Caco-2 (cell line): ENCODE measurements at regions not wholly inside any gene's neighbourhood (a gene's known extent, or its start where the extent isn't known, plus 50 kb on each side); places are given as distances from the start of the nearest gene placed in this dataset.
"Not testable (repeated sequence)": the region's sequence is repeated elsewhere in the genome, so short reads cannot be mapped to it uniquely, and the experiment has no call there.

ENCODE experiments used
- BruUV-seq: library from RNA; stranded (reverse); fragments of 400-500 nt; replicated peaks from 2 replicates; lab custom pipeline; 2021; lab: Mats Ljungman, UMichigan
- CTCF ChIA-PET: fragments of 300-600 bp; sonication (Branson Sonifier 250); formaldehyde crosslinking; loops from one replicate; lab custom pipeline; 2022; ENCODE audit warnings: antibody characterized with exemption; lab: Charles Lee
- POLR2A ChIA-PET: fragments of 300-600 bp; sonication (Branson Sonifier 250); formaldehyde crosslinking; loops from one replicate; lab custom pipeline; 2022; ENCODE audit warnings: antibody characterized with exemption; lab: Charles Lee
- DNase-seq, 2 experiments: peaks; one replicate each; pipeline versions ENCODE4 v3.0.0 to v3.0.0-alpha.2; 2020 to 2022
- H3K27me3 ChIP-seq: replicated peaks from 2 replicates; pipeline ENCODE4 v1.6.0; 2011; ENCODE audit warnings: low read length; ENCODE audit not compliant: control insufficient read depth, insufficient read depth
- H3K36me3 ChIP-seq: 2 replicates; pipeline ENCODE4 v1.5.1; 2011; ENCODE audit warnings: low read length; ENCODE audit not compliant: control insufficient read depth, insufficient read depth
- H3K4me1 ChIP-seq: fragments of 250-450 bp; sonication (Bioruptor Pico); 2 replicates; pipeline ENCODE4 v1.5.1; 2020; ENCODE audit warnings: mild to moderate bottlenecking
- H3K4me3 ChIP-seq: 2 replicates; pipeline ENCODE4 v1.5.1; 2011; ENCODE audit warnings: low read depth, mild to moderate bottlenecking, control low read depth, low read length
- H3K9me3 ChIP-seq: fragments of 250-450 bp; sonication (Bioruptor Pico); 2 replicates; pipeline ENCODE4 v1.5.1; 2020; ENCODE audit warnings: mild to moderate bottlenecking, moderate library complexity
- H3K27ac Mint-ChIP-seq: one replicate; pipeline ENCODE4 v1.8.0; 2022; ENCODE audit warnings: mixed read lengths; ENCODE audit not compliant: unreplicated experiment
- H3K27me3 Mint-ChIP-seq: one replicate; pipeline ENCODE4 v1.8.0; 2022; ENCODE audit warnings: mixed read lengths; ENCODE audit not compliant: insufficient read depth, unreplicated experiment
- H3K36me3 Mint-ChIP-seq: one replicate; pipeline ENCODE4 v1.8.0; 2022; ENCODE audit warnings: mild to moderate bottlenecking, mixed read lengths; ENCODE audit not compliant: insufficient read depth, unreplicated experiment
- H3K4me1 Mint-ChIP-seq: one replicate; pipeline ENCODE4 v1.8.0; 2022; ENCODE audit warnings: low read depth, mixed read lengths; ENCODE audit not compliant: unreplicated experiment
- H3K4me3 Mint-ChIP-seq: one replicate; pipeline ENCODE4 v1.8.0; 2022; ENCODE audit warnings: mild to moderate bottlenecking, moderate library complexity, mixed read lengths; ENCODE audit not compliant: unreplicated experiment
- H3K9me3 Mint-ChIP-seq: one replicate; pipeline ENCODE4 v1.8.0; 2022; ENCODE audit warnings: mixed read lengths; ENCODE audit not compliant: unreplicated experiment
- CTCF ChIP-seq, 2 experiments: fragments of 200-600 bp in 1 of 2; IDR thresholded peaks; 1 replicate in 1 of 2; 2 replicates in 1 of 2; pipeline versions ENCODE4 v1.5.1 to v1.8.0; 2011 to 2022; ENCODE audit warnings: antibody characterized with exemption in 1 of 2, control low read depth in 1 of 2, inconsistent platforms in 1 of 2, low read depth in 1 of 2, low read length in 1 of 2, mild to moderate bottlenecking in 1 of 2, moderate library complexity in 1 of 2; ENCODE audit not compliant: insufficient read depth in 1 of 2, severe bottlenecking in 1 of 2, unreplicated experiment in 1 of 2
- intact Hi-C: fragments of 100-400 bp; cut with micrococcal nuclease; formaldehyde crosslinking; loops from one replicate; pipeline ENCODE4 v1.10.0; 2022; ENCODE audit not compliant: unreplicated experiment

- H3K36me3 ChIP-seq, result no peaks in the 10 kb centered on the region
- intact Hi-C loops, result loop anchor here (5.0 kb wide), 1 partner anchor 148 kb away; no protein-coding TSS in a partner anchor
- POLR2A ChIA-PET, result no interaction called here
- Mint-ChIP-seq H3K4me1 (peaks cover 42% of the 10 kb centered on the region), H3K9me3 (no peaks in the 10 kb centered on the region), H3K27ac (no peak overlapping the region), H3K4me3 (no peak overlapping the region), H3K27me3 (no peaks in the 10 kb centered on the region), H3K36me3 (no peaks in the 10 kb centered on the region)
- no peak for TF ChIP-seq CTCF (IDR thresholded peaks at IDR 0.05; ENCODE audit: insufficient read depth in 1 of 2, low read depth in 1 of 2, low read length in 1 of 2, severe bottlenecking in 1 of 2, unreplicated experiment in 1 of 2)
- no peak overlapping the region for H3K4me3 ChIP-seq
- CTCF ChIA-PET, result no interaction called here
- BruUV-seq, result no TSS peak
- H3K27me3 ChIP-seq, result no peaks in the 10 kb centered on the region
- no peak for DNase-seq
- H3K4me1 ChIP-seq, result peaks cover 39% of the 10 kb centered on the region
- H3K9me3 ChIP-seq, result no peaks in the 10 kb centered on the region
Measured at GRCh38 chr3:14268897-14269296, 90.3 kb downstream of the LSM3 start.

GRCh38 chr3:14272041-14272958 is 93.7 kb downstream of the LSM3 start:
- BruUV-seq, intact Hi-C loops, H3K4me3 Mint-ChIP-seq: not testable (repeated sequence)

GRCh38 chr3:14272959-14273560 is 94.4 kb downstream of the LSM3 start:
- H3K4me3 Mint-ChIP-seq, H3K9me3 Mint-ChIP-seq, BruUV-seq, H3K9me3 ChIP-seq, H3K36me3 Mint-ChIP-seq, H3K27me3 ChIP-seq, intact Hi-C loops, H3K27me3 Mint-ChIP-seq, H3K36me3 ChIP-seq, H3K4me3 ChIP-seq, POLR2A ChIA-PET: not testable (repeated sequence)
- Mint-ChIP-seq H3K27ac (peak overlapping the region; percentile 94), H3K4me1 (peaks cover 31% of the 10 kb centered on the region)
- peak; percentile 40 to 50 for DNase-seq
- CTCF ChIA-PET, result interaction anchor here (1.3 kb wide), 1 partner anchor 17 kb away, joined by 3 read pairs; no protein-coding TSS in a partner anchor
- H3K4me1 ChIP-seq, result peaks cover 27% of the 10 kb centered on the region

More at GRCh38 chr3:14272041-14272958, 93.7 kb downstream of the LSM3 start:
- DNase-seq, H3K9me3 Mint-ChIP-seq, POLR2A ChIA-PET, H3K36me3 Mint-ChIP-seq, H3K27me3 ChIP-seq, H3K9me3 ChIP-seq, H3K4me3 ChIP-seq, H3K27me3 Mint-ChIP-seq, H3K36me3 ChIP-seq: not testable (repeated sequence)
- Mint-ChIP-seq H3K27ac (peak overlapping the region; percentile 94), H3K4me1 (peaks cover 35% of the 10 kb centered on the region)
- peaks cover 27% of the 10 kb centered on the region for H3K4me1 ChIP-seq
- CTCF ChIA-PET, result interaction anchor here (0.7 to 1.3 kb wide), 2 partner anchors 10 to 17 kb away, joined by 3 read pairs; no protein-coding TSS in a partner anchor
